HCT116 (cell line): ENCODE measurements at regions not wholly inside any gene's neighbourhood (a gene's known extent, or its start where the extent isn't known, plus 50 kb on each side); places are given as distances from the start of the nearest gene placed in this dataset.

Experiments used
- ATAC-seq: fragments of 200-7000 bp; cut with Tn5 transposase; 2 replicates; pipeline ENCODE4 v1.9.1; 2020; ENCODE audit warnings: mild to moderate bottlenecking, moderate library complexity
- BruUV-seq: library from RNA; stranded (reverse); fragments of 400-500 nt; replicated peaks from 2 replicates; lab custom pipeline; 2021; lab: Mats Ljungman, UMichigan
- CTCF ChIA-PET: fragments of 300-600 bp; sonication (Branson Sonifier 250); formaldehyde crosslinking; loops from one replicate; lab custom pipeline; 2021; ENCODE audit warnings: antibody characterized with exemption; lab: Charles Lee
- POLR2A ChIA-PET: fragments of 300-600, 350-600 bp; sonication (Branson Sonifier 250); formaldehyde crosslinking; loops from one replicate; lab custom pipeline; 2021; ENCODE audit warnings: antibody characterized with exemption; lab: Charles Lee
- RAD21 ChIA-PET, 2 experiments: fragments of 300-600 bp; sonication (Branson Sonifier 250); formaldehyde crosslinking; loops; one replicate each; lab custom pipeline; 2023; ENCODE audit warnings: low total read pairs in 2 of 2; ENCODE audit not compliant: uncharacterized antibody in 2 of 2, unreplicated experiment in 2 of 2, low non-redundant PET in 1 of 2; lab: Charles Lee
- DNase-seq: peaks from one replicate; pipeline ENCODE4 v3.0.0-alpha.2; 2010; ENCODE audit warnings: low read depth, low spot score
- H2AFZ ChIP-seq: fragments of 200-600 bp; shearing (Covaris generic), sonication (generic); 2 replicates; pipeline ENCODE4 v1.6.1; 2017; ENCODE audit warnings: low read depth, mixed run types, mixed read lengths, antibody characterized with exemption, low read length; ENCODE audit not compliant: poor library complexity, severe bottlenecking
- H3K27ac ChIP-seq: 2 replicates; pipeline ENCODE4 v1.5.1; 2012; ENCODE audit warnings: low read depth, low read length
- H3K27me3 ChIP-seq: fragments of 200-600 bp; sonication (generic); 2 replicates; pipeline ENCODE4 v1.6.1; 2016; ENCODE audit warnings: mixed run types, low read length, mixed read lengths; ENCODE audit not compliant: insufficient read depth
- H3K36me3 ChIP-seq, 2 experiments: fragments of 200-500 bp in 1 of 2; fragments of 200-600 bp in 1 of 2; sonication (Bioruptor generic) in 1 of 2; sonication (generic) in 1 of 2; 2 replicates each; pipeline versions ENCODE4 v1.5.1 to v1.6.1; 2014 to 2016; ENCODE audit warnings: low read length in 2 of 2, inconsistent platforms in 1 of 2, mixed read lengths in 1 of 2, mixed run types in 1 of 2; ENCODE audit not compliant: insufficient read depth in 2 of 2, control insufficient read depth in 1 of 2
- H3K4me1 ChIP-seq, 2 experiments: fragments of 200-600 bp in 1 of 2; sonication (generic) in 1 of 2; 2 replicates each; pipeline versions ENCODE4 v1.5.1 to v1.6.1; 2012 to 2017; ENCODE audit warnings: low read length in 2 of 2, inconsistent platforms in 1 of 2, mild to moderate bottlenecking in 1 of 2, mixed read lengths in 1 of 2, mixed run types in 1 of 2, moderate library complexity in 1 of 2; ENCODE audit not compliant: insufficient read depth in 2 of 2, control insufficient read depth in 1 of 2
- H3K4me2 ChIP-seq: fragments of 200-600 bp; sonication (generic); 2 replicates; pipeline ENCODE4 v1.6.1; 2017; ENCODE audit warnings: mixed run types, low read length, mixed read lengths
- H3K4me3 ChIP-seq, 2 experiments: fragments of 200-600 bp in 1 of 2; sonication (generic) in 1 of 2; replicated peaks in 1 of 2; 2 replicates each; pipeline ENCODE4 v1.5.1; 2011 to 2016; ENCODE audit warnings: low read length in 2 of 2, control low read depth in 1 of 2, low read depth in 1 of 2, mild to moderate bottlenecking in 1 of 2, mixed read lengths in 1 of 2, mixed run types in 1 of 2
- H3K79me2 ChIP-seq: fragments of 200-600 bp; sonication (generic); 2 replicates; pipeline ENCODE4 v1.6.1; 2017; ENCODE audit warnings: mild to moderate bottlenecking, mixed run types, low read length, moderate library complexity, mixed read lengths; ENCODE audit not compliant: insufficient read depth
- H3K9ac ChIP-seq: fragments of 200-600 bp; sonication (generic); 2 replicates; pipeline ENCODE4 v1.6.1; 2016; ENCODE audit warnings: low read length, mixed read lengths
- H3K9me2 ChIP-seq: fragments of 200-600 bp; sonication (generic), shearing (Covaris generic); 2 replicates; pipeline ENCODE4 v1.6.1; 2017; ENCODE audit warnings: mixed run types, mild to moderate bottlenecking, moderate library complexity; ENCODE audit not compliant: insufficient read depth
- H3K9me3 ChIP-seq, 2 experiments: fragments of 200-500 bp in 1 of 2; fragments of 200-600 bp in 1 of 2; sonication (Bioruptor generic) in 1 of 2; sonication (generic) in 1 of 2; 2 replicates each; pipeline ENCODE4 v1.6.1; 2014 to 2017; ENCODE audit warnings: low read length in 2 of 2, mixed read lengths in 2 of 2, inconsistent platforms in 1 of 2, low read depth in 1 of 2, mild to moderate bottlenecking in 1 of 2, mixed run types in 1 of 2, moderate library complexity in 1 of 2; ENCODE audit not compliant: control insufficient read depth in 1 of 2, insufficient read depth in 1 of 2
- H4K20me1 ChIP-seq: fragments of 200-600 bp; sonication (generic), shearing (Covaris generic); 2 replicates; pipeline ENCODE4 v1.6.1; 2017; ENCODE audit warnings: mixed run types, mild to moderate bottlenecking, moderate library complexity; ENCODE audit not compliant: insufficient read depth
- CBX3 ChIP-seq: IDR thresholded peaks from 2 replicates; pipeline ENCODE4 v1.6.1; 2012; ENCODE audit warnings: low read depth
- CEBPB ChIP-seq: IDR thresholded peaks from 2 replicates; pipeline ENCODE4 v1.6.1; 2012; ENCODE audit warnings: low read depth
- EGR1 ChIP-seq: IDR thresholded peaks from 2 replicates; pipeline ENCODE4 v1.6.1; 2012; ENCODE audit warnings: low read depth
- ELF1 ChIP-seq: IDR thresholded peaks from 2 replicates; pipeline ENCODE4 v1.6.1; 2012; ENCODE audit warnings: low read depth, borderline replicate concordance
- EZH2phosphoT487 ChIP-seq: fragments of 200-600 bp; IDR thresholded peaks from 2 replicates; pipeline ENCODE4 v1.6.1; 2018; ENCODE audit warnings: antibody characterized with exemption, borderline replicate concordance
- POLR2A ChIP-seq: IDR thresholded peaks from 2 replicates; pipeline ENCODE4 v1.7.0; 2011; ENCODE audit warnings: borderline replicate concordance; ENCODE audit not compliant: insufficient read depth, insufficient read length; ENCODE audit errors: extremely low read depth
- TCF7L2 ChIP-seq: IDR thresholded peaks from 2 replicates; pipeline ENCODE4 v1.7.0; 2011; ENCODE audit warnings: borderline replicate concordance, inconsistent platforms; ENCODE audit not compliant: insufficient read depth, insufficient read length; ENCODE audit errors: extremely low read depth
- ZFX ChIP-seq: fragments of 450-650 bp; IDR thresholded peaks from 2 replicates; pipeline ENCODE4 v1.6.1; 2017
- ZNF274 ChIP-seq: fragments of 200-500 bp; sonication (Bioruptor generic); IDR thresholded peaks from 2 replicates; pipeline ENCODE4 v1.6.1; 2014; ENCODE audit warnings: mild to moderate bottlenecking, low read depth, low read length, inconsistent platforms
- intact Hi-C: fragments of 100-400 bp; cut with micrococcal nuclease; formaldehyde crosslinking; loops from 2 replicates; pipeline ENCODE4 v1.10.0; 2022
- TF ChIP-seq, protein P1 (sequence below): IDR thresholded peaks from 2 replicates; pipeline ENCODE4 v1.6.1; 2012; ENCODE audit warnings: low read depth
- TF ChIP-seq, protein P2 (sequence below): IDR thresholded peaks from 2 replicates; pipeline ENCODE4 v1.6.1; 2011; ENCODE audit warnings: mild to moderate bottlenecking, low read length, moderate library complexity; ENCODE audit not compliant: insufficient replicate concordance; ENCODE audit errors: extremely low read depth
- TF ChIP-seq, protein P3 (sequence below): IDR thresholded peaks from 2 replicates; pipeline ENCODE4 v1.6.1; 2012

DNA sequence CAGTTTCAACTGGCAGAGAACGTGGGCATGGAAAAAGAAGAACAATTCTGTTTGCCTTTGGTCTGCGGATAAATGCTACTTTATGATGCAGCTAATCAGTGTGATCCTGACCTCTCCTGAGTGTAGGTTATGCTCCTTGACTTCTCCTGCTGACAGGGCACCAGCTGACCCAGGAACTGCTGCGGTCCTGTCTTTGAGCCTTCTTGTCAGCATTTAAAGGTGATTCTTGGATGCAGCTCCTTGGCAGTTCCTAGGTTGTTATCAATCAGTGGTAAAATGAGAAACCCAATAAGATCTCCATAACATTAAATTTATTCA, 150.3 kb upstream of the FGF10 start:
- Histone ChIP-seq H3K79me2 (no peaks in the 10 kb centered on the region), H3K4me2 (no peak overlapping the region), H3K27me3 (no peaks in the 10 kb centered on the region), H3K27ac (no peak overlapping the region), H3K9me3 (no peaks in the 10 kb centered on the region), H2AFZ (no peak overlapping the region), H3K9me2 (no peaks in the 10 kb centered on the region; the same call in 1 of the 2 replicates), H3K36me3 (no peaks in the 10 kb centered on the region), H3K9ac (no peak overlapping the region), H4K20me1 (no peaks in the 10 kb centered on the region), H3K4me1 (no peaks in the 10 kb centered on the region), H3K4me3 (no peak overlapping the region)
- no TSS peak for BruUV-seq
- no peak for DNase-seq
- CTCF ChIA-PET: no interaction called here
- intact Hi-C loops: loop anchor here (10.0 kb wide), 1 partner anchor 205 kb away; no protein-coding TSS in a partner anchor
- POLR2A ChIA-PET: no interaction called here
- TF ChIP-seq, protein P1, sequence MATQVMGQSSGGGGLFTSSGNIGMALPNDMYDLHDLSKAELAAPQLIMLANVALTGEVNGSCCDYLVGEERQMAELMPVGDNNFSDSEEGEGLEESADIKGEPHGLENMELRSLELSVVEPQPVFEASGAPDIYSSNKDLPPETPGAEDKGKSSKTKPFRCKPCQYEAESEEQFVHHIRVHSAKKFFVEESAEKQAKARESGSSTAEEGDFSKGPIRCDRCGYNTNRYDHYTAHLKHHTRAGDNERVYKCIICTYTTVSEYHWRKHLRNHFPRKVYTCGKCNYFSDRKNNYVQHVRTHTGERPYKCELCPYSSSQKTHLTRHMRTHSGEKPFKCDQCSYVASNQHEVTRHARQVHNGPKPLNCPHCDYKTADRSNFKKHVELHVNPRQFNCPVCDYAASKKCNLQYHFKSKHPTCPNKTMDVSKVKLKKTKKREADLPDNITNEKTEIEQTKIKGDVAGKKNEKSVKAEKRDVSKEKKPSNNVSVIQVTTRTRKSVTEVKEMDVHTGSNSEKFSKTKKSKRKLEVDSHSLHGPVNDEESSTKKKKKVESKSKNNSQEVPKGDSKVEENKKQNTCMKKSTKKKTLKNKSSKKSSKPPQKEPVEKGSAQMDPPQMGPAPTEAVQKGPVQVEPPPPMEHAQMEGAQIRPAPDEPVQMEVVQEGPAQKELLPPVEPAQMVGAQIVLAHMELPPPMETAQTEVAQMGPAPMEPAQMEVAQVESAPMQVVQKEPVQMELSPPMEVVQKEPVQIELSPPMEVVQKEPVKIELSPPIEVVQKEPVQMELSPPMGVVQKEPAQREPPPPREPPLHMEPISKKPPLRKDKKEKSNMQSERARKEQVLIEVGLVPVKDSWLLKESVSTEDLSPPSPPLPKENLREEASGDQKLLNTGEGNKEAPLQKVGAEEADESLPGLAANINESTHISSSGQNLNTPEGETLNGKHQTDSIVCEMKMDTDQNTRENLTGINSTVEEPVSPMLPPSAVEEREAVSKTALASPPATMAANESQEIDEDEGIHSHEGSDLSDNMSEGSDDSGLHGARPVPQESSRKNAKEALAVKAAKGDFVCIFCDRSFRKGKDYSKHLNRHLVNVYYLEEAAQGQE: no peak
- TF ChIP-seq POLR2A (no peak), EZH2phosphoT487 (no peak), CEBPB (no peak), ZFX (no peak), CBX3 (no peak), ELF1 (no peak), EGR1 (no peak), ZNF274 (no peak), TCF7L2 (no peak)
- TF ChIP-seq, protein P2, sequence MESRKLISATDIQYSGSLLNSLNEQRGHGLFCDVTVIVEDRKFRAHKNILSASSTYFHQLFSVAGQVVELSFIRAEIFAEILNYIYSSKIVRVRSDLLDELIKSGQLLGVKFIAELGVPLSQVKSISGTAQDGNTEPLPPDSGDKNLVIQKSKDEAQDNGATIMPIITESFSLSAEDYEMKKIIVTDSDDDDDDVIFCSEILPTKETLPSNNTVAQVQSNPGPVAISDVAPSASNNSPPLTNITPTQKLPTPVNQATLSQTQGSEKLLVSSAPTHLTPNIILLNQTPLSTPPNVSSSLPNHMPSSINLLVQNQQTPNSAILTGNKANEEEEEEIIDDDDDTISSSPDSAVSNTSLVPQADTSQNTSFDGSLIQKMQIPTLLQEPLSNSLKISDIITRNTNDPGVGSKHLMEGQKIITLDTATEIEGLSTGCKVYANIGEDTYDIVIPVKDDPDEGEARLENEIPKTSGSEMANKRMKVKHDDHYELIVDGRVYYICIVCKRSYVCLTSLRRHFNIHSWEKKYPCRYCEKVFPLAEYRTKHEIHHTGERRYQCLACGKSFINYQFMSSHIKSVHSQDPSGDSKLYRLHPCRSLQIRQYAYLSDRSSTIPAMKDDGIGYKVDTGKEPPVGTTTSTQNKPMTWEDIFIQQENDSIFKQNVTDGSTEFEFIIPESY: no peak
- TF ChIP-seq, protein P3, sequence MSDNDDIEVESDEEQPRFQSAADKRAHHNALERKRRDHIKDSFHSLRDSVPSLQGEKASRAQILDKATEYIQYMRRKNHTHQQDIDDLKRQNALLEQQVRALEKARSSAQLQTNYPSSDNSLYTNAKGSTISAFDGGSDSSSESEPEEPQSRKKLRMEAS: no peak
- ATAC-seq: no peak
- RAD21 ChIA-PET: no interaction called here
